Tibial nerve (tissue), 4 donors: ENCODE measurements at regions not wholly inside any gene's neighbourhood (a gene's known extent, or its start where the extent isn't known, plus 50 kb on each side); places are given as distances from the start of the nearest gene placed in this dataset.

Experiments
- CTCF ChIP-seq, 5 experiments: fragments of 200-600 bp in 3 of 5; fragments of 450-650 bp in 2 of 5; sonication (generic) in 3 of 5; IDR thresholded peaks; one replicate each; pipeline ENCODE4 v1.5.1; 2016 to 2019; ENCODE audit warnings: antibody characterized with exemption in 5 of 5, mild to moderate bottlenecking in 3 of 5, moderate library complexity in 2 of 5
- EP300 ChIP-seq, 2 donors: sonication (generic); formaldehyde crosslinking; IDR thresholded peaks; one replicate each; pipeline ENCODE4 v1.6.1; 2017; ENCODE audit warnings: antibody characterized with exemption in 2 of 2, mild to moderate bottlenecking in 1 of 2

- no peak for TF ChIP-seq CTCF (IDR thresholded peaks at IDR 0.05)
- no peak for TF ChIP-seq EP300 (IDR thresholded peaks at IDR 0.05)
Measured at GRCh38 chr17:72465191-72466024, 344.6 kb downstream of the SOX9 start.
